ENCODE measurements at regions not wholly inside any gene's neighbourhood (a gene's known extent, or its start where the extent isn't known, plus 50 kb on each side); places are given as distances from the start of the nearest gene placed in this dataset.
A peak's percentile ranks its signal among the peaks of the same experiment; 100 is the strongest.
"Not testable (repeated sequence)": the region's sequence is repeated elsewhere in the genome, so short reads cannot be mapped to it uniquely, and the experiment has no call there.

GRCh38 chr1:74949348-74949747, 184.8 kb upstream of the LHX8 start:
- not testable (repeated sequence) for DNase-seq

GRCh38 chr1:74951981-74952380, 182.2 kb upstream of the LHX8 start:
- DNase-seq = not testable (repeated sequence)

GRCh38 chr1:74952786-74953185, 181.4 kb upstream of the LHX8 start:
- peak; percentile 13 to 50 for DNase-seq

DNA sequence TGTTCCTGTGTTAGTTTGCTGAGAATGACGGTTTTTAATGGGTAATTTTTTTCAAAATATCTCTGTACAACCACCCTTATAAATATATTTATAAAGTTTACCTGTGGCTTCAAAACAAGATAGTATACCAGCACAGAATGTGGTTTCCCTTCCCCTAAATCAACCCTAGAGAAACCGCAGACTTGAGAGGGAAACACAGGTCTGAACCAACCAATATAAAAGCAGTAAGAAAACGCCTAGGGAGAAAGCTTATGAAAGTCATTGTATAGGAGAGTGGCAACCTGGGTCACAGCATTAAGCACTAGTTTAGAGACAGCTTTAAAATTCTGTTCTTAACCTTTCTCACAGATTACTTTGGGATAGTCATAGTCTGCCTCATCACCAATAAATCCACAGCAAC, 180.6 kb upstream of the LHX8 start:
- no peak for DNase-seq

DNA sequence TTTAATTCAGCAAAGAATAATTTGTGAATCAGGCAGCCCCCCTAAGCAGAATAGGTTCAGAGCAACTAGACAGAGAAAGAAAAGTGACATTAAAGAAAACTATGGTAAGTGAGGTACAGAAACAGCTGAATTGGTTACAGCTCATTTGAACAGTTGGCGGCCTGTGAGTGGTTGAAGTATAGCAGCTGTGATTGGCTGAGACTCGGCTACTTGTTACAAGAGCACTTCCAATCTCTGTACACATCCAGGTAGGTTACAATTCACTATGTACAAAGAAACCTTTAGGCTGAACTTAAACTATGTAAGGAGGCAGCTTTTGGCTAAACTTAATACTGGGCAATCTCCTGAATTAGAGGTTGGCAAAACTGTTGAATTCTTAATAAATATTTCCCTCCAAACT, 171.1 kb upstream of the LHX8 start:
- DNase-seq = peak in 1 of 2 experiments; percentile 52

GRCh38 chr1:74964508-74965102, 169.6 kb upstream of the LHX8 start:
- DNase-seq = peak; percentile 85 to 95

DNA sequence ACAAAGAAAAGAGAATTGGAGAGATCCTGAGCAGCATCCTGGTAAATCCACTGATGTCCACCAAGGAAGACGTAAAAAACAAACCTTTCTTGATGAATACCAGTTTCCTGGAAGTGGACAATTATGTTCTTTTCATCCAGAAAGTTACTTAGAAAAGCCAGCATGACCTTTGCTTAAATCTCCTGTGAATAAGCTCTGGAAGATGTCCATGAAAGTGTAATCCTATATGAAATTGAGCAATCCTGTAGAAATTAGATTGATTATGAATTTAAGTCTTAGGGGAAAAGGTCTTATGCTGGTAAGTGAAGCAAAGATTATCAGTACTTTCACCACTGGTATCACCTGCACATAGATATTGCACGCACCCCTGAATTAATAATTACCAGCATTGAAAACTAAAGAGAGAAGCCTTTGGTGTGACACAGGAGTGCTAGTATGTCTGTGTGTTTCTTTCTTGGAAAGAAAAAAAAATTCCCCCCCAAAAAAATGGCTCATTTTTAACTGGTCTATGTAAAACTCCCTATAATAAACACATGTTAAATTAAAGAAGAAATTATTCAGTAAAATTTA, 164.5 kb upstream of the LHX8 start:
- no peak for DNase-seq

GRCh38 chr1:74971982-74972381, 162.2 kb upstream of the LHX8 start:
- DNase-seq = no peak

GRCh38 chr1:74976491-74976890, 157.7 kb upstream of the LHX8 start:
- no peak for DNase-seq

DNA sequence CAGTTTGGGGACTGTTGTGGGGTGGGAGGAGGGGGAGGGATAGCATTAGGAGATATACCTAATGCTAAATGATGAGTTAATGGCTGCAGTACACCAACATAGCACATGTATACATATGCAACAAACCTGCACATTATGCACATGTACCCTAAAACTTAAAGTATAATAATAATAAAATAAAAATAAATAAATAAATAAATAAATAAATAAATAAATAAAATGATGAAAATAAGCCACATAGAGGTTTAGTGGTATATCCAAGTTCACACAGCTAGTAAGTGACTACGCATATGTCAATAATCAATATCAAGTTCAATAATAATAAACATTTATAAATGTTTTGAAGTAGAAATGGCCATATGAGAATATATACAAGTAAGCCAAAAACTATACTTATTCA, 141.7 kb upstream of the LHX8 start:
- not testable (repeated sequence) for DNase-seq

GRCh38 chr1:74995821-74996220, 138.4 kb upstream of the LHX8 start:
- DNase-seq = no peak

DNA sequence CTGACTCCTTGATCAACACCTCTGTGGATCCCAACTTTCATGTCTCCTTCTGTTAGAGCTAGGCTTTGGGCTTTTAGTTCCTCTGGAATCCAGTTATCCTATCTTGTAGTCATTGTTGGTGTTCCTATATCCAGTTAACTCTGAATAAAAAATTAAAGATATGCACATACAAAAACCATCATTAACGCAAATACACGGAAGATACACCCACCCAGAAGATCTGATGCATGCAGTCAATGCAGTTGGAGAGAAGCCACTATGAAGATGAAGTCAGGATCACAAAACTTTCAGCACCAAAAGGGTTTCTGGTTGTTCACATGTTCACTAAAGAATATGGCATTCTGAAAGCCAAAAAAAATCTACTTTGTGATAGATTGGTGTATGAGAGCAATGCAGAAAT, 123.6 kb upstream of the LHX8 start:
- DNase-seq = no peak

DNA sequence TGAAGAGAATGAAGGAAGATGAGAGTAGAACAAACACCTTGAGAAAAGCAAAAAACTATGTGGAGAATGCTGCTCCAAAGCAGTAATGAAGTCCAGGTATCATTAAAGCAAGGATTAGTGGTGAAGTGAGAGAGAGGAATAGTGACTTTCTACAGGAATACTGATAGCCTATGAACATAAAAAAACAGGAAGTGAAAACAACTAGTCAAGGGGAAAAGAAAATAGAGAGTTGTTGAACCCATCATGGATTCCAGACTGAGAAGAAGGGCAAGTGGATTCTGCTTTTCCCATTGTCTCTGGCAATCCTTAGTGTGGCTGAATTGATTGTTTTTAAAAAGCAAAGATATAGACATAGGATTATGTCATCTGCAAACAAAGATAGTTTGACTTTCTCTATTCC, 119.9 kb upstream of the LHX8 start:
- DNase-seq = no peak

GRCh38 chr1:75023005-75023404, 111.2 kb upstream of the LHX8 start:
- no peak for DNase-seq

- peak; percentile 43 to 79 for DNase-seq
Measured at GRCh38 chr1:75034376-75034775, 99.8 kb upstream of the LHX8 start.

- no peak for DNase-seq
Measured at GRCh38 chr1:75035536-75035935, 98.7 kb upstream of the LHX8 start.

DNA sequence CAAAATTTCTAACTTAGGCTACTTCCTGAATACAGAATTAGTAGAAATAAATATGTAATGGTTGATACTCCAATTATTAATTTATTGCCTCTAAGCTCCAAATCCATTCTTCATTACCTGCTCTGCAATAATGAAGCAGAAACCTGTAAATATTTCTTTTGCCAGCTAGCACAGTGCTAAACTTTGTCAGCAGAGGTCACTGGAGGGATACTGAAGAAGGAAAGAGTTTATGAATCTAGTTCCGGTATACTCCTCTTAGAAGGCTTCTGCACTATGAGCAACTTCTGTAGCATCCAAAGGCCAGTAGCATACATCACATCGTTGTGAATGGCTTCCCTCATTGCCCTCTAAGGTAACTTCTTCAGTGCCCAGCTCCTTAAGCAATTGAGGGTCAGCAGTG, 81.0 kb upstream of the LHX8 start:
- peak in 1 of 2 experiments; percentile 2 for DNase-seq

DNA sequence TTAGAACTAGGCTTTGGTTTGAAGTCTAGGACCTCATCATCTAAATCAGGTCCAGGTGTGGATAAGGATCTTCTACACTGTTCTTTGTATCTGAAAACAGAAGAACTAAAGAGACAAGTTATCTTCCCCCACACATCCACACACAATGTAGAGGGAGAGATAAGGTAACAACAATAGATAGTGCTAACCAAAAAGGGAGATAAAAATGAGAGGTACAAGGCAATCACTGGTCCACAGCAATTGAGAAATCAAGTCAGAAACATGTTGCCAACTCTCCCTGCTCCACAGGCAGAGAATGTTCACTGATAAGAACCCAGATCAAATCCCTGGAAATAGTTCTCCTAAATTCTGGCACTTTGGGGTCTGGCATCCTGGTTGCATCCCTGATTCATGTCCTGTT, 75.8 kb upstream of the LHX8 start:
- no peak for DNase-seq

- no peak for DNase-seq
Measured at GRCh38 chr1:75062111-75062510, 72.1 kb upstream of the LHX8 start.

GRCh38 chr1:75067975-75068374, 66.2 kb upstream of the LHX8 start:
- no peak for DNase-seq

DNA sequence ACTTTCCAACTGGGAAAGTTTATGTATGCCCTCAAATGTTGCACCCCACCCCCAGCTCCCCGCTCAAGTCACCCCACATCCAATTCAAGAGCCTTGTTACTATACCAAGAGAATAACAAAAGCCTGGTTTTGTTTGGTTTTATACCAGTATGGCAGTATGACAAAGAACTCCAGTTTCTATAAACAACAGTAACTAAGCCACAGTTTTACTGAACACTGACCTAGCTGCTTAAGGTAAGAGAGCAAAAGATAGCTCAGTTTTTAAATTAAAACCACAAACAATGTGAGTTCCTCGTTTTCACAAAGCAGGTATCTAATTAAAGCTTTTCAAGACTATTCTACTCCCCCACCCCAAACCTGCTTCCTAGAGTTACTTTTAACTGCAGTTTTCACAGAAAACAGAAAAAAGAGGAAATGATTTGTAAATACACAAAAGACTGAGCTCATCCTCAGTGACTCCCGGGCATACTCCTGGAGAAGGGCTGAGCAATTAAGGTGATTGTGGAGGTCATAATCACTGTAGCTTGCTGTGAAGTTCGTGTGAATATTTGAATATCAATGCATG, 59.3 kb upstream of the LHX8 start:
- DNase-seq = no peak

DNA sequence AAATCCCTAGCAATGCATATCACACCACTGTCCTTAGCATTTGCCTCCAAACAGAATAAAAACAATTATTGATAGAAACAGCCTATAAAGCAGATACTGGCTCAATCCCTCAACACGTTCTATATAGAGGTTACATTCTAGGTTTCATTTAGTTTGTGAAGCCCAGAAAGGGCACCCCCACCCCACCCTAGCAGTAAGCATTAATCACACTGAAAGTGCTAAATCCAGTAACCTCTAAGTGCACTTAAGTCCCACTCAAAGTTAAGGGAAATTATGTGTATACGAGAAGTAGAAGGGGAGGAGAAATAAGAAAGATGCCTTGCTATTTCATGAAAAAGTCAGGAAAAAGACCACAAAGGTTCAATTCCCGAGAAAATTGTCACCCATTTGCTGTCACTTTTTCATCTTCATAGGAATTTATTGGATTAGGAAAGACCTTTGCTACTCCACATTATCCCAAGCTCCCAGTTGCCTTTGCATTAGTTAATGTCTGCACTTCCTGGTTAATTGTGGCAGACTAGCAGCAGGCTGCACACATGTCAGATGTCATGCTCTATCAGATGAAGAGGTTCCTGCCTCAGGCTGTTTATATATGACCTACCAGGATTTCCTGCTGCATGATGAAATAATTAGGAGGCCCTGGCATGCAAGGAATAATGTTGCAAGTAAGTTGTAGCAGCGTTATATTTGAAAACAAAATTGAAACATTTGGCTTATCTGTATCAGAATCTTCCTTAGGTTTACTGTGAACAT, 54.5 kb upstream of the LHX8 start:
- peak; percentile 75 to 85 for DNase-seq

GRCh38 chr1:75083223-75083622, 51.0 kb upstream of the LHX8 start:
- DNase-seq = peak in 1 of 2 experiments; percentile 33
